GM19239 (cell line): ENCODE measurements at regions not wholly inside any gene's neighbourhood (a gene's known extent, or its start where the extent isn't known, plus 50 kb on each side); places are given as distances from the start of the nearest gene placed in this dataset.
"Not testable (repeated sequence)": the region's sequence is repeated elsewhere in the genome, so short reads cannot be mapped to it uniquely, and the experiment has no call there.

Source experiments
- DNase-seq: peaks from one replicate; pipeline ENCODE4 v3.0.0; 2011; ENCODE audit warnings: low spot score; ENCODE audit not compliant: insufficient read length
- FAIRE-seq: peaks from 2 replicates; lab custom pipeline; 2011; peaks lifted over from hg19 to GRCh38; lab: Jason Lieb, UNC

DNA sequence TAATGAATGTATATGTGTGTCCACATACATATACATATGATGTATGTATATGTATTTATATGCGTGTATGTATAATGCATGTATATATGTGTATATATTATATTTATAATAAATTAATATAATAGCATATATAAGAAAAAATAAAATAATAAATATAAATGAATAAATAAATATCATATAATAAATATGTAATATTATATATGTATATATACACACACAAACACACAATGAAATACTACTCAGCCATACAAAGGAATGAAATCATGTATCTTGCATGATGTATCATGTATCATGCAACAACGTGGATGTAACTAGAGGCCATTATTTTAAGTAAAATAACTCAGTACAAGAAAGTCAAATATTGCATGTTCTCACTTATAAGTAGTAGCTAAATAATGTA lies 788.7 kb upstream of the CHORDC1 start:
- DNase-seq (no peak), FAIRE-seq (no peak)

DNA sequence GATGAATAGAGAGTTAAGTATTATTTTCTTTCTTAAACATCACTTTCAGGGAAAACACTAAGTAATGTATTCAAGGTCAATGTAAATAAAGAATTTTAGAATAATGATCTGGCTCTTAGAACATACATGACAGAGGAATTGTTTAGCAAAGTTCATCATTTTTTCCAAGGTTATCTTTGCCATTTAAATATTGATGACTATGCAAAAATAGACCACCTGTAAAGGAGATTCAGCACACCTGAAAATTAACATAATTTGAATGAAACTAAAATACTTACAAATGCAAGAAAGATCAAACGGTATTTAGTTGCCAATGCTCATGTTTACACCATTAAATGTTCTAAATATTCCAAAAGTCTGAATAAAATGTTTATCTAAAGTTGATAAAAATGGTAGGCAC lies 782.6 kb upstream of the CHORDC1 start:
- DNase-seq: no peak
- FAIRE-seq: no peak

DNA sequence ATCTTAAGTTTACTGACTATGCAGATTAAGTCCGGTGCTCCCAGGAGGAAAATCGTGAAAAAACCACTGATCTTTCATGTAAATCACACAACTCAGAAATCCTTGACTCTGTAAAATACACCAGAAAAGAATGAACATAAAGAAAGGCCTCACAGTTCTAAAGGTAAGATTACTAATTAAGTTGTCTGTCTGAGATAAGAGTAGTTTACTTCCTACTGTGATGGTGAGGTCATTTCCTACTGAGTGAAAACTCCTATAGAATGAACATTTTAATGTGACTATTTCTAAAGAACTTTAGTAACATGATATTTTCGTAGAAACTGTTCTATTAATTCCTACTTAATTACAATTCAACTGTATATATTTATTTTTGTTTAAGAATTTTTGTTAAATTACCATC lies 774.4 kb upstream of the CHORDC1 start:
- DNase-seq (no peak), FAIRE-seq (no peak)

DNA sequence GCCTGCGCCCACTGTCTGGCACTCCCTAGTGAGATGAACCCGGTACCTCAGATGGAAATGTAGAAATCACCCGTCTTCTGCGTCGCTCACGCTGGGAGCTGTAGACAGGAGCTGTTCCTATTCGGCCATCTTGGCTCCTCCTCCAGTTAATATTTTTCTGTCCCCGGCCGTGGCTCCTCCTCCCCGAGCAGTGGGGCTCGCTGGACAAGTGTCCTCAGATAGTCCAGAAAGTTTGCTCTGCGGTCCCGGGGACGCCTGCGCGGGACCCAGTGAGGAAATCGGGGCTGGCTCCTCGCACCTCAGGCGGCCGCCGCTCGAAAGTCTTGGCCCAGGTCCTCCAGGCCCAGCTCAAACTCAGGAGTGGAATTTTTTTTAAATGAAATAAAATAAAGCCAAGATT lies 749.3 kb upstream of the CHORDC1 start:
- FAIRE-seq, DNase-seq: not testable (repeated sequence)

DNA sequence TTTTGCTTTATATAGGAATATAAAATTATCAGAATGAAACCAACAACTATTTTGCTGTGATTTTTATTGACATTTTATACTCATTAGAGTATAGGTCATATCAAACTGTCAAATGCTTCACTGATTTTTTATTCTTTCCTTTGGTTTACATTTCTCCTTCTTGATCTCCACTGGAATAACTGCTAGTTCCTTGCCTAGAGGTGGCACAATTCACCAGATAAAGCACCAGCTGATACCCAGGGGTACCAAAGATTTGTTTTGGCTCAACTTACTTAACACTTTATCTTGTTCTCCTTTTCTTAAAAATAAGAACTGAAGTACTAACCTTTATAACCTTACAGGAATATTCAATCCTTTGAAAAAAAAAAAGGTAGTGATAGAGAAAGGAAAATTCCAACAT lies 725.1 kb upstream of the CHORDC1 start:
- no peak for DNase-seq

DNA sequence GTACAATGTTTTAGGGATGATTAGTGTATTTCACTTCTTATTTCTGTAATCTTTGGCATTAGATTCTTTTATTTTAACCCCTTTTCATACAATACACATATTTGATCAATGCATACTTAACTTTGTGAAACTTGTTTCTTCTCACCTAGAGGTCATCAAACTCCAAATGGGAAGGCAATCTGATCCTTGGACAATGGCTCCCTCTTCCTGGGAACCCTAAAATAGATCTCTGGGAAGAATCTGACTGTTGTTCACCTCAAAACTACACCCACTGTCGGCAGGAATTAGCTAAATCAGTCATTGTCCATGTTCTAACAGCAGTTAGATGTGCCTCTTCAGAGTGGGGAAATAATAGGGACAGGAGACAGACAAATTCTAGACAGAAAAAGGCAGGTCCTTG lies 707.4 kb upstream of the CHORDC1 start:
- DNase-seq (no peak), FAIRE-seq (no peak)

More for the DNA sequence above, 725.1 kb upstream of the CHORDC1 start:
- FAIRE-seq: no peak

DNA sequence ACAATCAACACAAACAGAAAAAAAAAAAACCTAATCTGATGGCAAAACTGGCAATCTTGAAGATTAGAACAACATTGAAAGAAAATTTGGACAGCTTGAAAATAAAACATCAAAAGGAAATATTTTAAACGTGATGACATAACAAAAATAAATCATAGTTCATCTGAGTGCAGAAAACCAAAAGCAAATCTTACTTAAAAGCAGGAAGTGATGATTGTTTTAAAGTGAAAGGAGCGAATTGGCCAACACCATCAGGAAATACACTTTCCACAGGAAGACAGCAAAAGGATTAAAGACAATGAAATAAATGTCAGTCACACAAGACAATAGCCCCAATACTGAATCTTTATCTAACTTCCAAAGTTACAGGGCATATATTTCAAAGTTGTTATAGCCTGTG lies 696.5 kb upstream of the CHORDC1 start:
- no peak for DNase-seq
- FAIRE-seq: peak; percentile 31

DNA sequence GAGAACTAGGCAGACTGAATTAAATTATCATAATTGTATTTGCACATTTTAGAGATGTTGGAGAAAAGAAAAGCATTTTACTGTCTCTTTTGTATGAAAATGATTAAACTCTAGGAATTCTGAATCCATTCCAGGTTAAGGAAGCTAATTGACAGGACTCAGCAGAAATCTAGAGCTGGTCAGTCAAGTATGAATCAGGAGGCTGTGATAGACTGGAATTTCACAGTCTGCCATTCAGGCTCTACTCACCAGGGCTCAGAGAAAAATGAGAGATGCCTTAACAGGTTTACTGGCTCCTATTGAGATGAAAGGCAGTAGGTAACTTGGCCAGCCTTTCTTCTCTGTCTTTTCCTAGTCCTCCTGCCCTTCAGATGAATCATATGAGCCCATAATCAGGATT lies 693.9 kb upstream of the CHORDC1 start:
- FAIRE-seq (no peak), DNase-seq (no peak)

DNA sequence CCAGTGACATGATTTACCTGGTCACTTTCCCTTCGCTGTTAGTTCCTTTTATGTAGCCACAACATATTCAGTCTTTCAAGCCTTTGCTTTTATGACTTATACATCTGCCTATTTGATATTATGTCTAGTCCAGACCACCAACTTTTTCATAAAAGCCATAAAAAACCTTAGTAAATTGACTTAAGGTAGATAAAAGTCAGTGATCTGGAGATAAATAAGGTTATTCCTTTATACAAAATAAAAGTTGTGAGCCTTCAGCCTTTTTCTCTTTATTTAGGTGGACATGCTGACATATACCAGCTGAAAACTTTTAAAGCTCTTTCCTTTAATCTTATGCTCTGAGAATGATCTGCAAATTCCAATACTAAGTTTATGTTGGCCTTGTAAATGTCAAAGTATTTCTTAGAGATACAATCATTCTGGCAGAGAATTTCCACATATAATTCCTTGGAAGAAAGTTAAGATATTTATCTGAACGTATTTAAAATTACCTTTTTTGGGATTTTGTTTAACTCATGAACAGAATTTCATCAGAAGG lies 690.4 kb upstream of the CHORDC1 start:
- DNase-seq: no peak
- FAIRE-seq: no peak

DNA sequence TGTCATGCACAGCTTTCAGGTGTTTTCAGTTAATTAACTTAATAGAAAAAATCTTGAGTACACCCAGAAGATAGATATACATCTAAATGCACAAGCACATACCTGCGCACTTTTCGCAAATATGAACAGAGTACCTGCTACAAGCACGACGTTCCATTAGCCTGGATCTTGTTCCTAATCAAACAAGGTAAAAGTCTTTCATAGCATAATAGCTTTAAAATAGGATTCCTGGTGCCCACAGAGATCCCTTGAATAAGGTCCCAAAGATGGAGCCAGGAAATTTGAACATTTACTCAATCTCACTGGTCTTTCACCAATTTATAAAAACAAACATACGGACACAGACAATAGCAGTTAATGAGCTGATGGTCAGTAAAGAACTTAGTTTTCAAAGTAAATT lies 689.8 kb upstream of the CHORDC1 start:
- FAIRE-seq: no peak
- DNase-seq: no peak

DNA sequence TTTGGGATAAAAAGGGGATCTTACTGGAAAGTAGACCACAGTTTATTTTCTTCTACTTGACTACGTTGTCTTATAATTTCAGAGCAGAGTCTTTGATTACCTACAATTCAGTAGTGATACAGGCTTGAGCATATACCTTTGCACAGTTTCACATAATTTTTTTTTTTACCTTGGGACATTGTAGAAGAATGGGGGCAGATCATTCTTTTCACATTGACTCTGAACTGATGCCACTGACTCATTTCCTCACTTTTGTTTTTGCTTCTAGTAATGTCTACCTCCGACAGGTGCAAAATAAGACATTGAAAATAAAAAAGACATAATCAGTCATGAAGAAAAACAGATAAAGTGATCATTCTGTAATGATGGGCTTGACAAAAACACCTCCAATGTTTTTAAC lies 688.3 kb upstream of the CHORDC1 start:
- DNase-seq (no peak), FAIRE-seq (no peak)

DNA sequence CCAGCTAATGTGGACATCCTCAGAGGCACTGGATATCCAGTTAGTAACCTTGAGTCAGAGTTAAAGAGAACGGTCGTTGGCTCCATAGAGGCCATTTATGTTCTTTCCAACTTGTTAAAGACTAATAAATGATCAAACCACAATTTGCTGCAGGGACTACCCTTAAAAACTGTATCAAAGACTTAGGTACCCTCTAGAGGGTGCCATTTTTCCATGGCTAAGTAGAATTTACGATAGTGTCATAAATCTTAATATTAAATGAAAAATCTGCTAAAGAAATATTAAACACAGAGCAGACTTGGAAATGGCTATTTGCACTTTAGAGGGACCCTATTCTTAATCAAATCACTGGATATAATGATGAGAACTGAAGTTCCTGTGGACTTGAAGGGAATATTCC lies 685.2 kb upstream of the CHORDC1 start:
- DNase-seq: no peak
- FAIRE-seq: no peak

DNA sequence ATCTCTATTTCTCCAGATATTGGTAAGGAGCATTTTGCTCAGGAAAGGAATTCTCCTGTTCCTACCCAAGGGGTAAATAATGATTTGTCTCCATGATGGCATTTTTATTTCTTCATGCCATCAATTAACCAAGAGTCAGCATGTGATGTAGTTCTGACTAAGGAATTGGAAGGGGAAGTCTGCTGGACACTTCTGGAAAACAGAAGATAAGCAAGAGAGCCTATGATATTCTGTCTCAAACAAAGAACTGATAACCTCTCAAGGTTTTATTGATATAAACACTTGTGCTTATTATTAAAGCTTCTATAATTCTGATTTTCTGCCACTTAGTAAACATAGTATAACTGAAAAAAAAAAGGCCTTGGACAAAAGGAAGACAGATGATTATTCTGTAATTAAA lies 673.0 kb upstream of the CHORDC1 start:
- no peak for FAIRE-seq
- no peak for DNase-seq

DNA sequence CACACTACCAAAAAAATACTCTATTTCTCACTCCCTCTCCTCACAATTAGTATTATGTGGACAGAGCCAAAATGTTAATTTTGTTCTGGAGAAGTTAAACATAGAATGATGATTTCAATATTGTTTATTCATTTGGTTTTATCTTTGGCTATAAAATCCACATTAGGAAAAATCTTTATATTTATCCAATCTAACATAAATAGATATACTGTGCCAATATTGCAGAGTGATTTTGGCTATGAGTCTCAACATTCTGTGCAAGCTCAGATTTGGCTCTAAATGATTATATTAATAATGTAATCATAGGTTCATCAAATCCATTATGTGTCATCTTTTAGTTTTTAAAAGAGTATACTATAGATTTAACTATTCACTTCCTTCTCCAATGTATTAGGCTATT lies 667.5 kb upstream of the CHORDC1 start:
- DNase-seq (no peak), FAIRE-seq (no peak)

DNA sequence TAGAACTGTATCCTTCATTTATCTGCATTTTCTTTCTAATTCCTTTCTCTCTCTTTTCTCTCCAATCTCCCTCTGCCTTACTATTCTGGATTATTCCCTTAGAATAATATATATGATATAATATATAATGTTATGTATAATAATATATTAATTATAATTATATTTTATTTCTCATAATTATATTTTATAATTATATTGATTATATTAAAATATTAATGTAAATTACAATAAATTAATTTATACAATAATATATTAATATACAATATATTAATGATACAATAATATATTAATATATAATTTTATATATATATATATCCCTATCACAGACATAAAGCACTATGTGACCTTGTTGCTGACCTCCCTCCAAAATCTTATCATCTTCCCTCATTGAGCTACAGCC lies 661.3 kb upstream of the CHORDC1 start:
- FAIRE-seq: no peak
- no peak for DNase-seq

DNA sequence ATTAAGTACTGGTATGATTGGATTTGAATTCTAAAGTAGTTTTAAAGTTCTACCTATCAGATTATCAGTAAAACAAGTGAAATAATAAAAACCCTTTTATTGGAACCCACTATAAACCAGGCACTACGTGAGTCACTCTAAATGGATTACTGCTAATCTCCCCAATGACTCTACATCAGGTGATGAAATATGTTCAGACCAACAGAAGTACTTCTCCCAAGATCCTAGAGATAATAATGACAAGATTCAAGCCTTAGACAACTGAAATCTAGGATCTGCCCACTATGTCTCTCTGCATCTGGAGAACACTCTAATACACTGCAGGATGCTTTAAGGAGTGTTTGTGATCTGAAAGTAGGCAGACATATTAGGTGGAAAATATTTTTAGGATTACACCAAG lies 652.1 kb upstream of the CHORDC1 start:
- FAIRE-seq (no peak), DNase-seq (no peak)

DNA sequence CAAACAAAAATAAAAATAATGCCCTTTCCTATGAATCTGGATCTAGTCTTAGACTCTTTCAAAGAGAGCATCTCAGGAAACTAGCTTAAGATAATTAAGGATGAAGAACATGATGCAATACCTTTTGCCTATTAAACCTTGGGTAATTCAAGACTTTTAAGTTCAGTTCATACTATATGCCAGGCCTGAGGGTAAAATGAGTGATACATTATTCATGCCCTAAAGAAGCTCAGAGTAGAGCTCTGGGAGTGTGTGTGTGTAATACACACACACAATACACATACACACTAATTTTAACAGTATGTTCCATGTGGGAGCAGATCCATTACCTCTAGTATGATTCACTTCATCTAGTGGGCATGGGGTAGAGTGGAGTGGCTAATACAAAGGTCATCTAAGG lies 651.4 kb upstream of the CHORDC1 start:
- no peak for DNase-seq
- FAIRE-seq: no peak

DNA sequence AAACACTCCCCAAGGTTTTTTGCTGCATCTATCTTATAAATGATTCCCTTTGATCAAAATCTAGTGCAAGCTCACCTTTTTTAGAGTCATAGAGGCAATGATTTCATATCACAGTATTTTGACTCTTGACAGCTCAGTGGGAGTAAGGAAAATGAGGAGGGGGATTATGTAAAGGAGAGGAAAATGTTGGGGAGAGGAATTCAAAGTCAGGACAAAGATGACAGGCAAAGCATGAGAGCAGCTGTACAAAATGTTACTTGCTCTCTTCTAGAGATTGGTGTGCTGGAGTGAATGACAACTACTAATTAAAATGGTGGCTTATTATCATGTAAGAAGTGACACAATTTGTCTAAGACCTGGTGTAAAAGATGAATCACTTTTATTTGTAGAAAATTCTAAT lies 644.6 kb upstream of the CHORDC1 start:
- no peak for DNase-seq
- no peak for FAIRE-seq

DNA sequence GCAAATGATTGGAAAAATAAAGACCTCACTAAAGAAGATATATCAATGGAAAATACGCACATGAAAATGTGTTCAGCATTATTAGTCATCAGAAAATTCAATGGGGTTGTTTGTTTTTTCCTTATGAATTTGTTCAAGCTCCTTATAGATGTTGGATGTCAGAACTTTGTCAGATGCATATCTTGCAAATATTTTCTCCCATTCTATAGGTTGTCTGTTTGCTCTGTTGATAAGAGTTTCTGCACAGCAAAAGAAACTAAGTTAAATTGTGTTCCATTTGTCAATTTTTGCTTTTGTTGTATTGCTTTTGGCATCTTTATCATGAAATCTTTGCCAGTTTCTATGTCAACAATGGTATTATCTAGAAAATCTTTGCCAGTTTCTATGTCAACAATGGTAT lies 633.9 kb upstream of the CHORDC1 start:
- no peak for DNase-seq

DNA sequence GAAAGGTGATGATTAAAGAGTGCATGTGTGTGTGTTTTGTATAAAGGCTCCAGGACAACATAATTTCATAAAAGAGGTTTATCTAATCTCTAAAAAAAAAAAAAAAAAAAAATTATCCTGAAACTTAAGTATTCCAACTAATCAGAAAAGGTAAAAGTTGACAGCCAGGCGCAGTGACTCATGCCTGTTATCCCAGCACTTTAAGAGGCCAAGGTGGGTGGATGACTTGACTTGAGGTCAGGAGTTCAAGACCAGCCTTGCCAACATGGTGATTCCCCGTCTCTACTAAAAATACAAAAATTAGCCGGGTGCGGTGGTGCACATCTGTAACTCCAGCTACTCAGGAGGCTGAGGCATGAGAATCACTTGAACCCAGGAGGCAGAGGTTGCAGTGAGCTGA lies 632.7 kb upstream of the CHORDC1 start:
- DNase-seq (no peak), FAIRE-seq (no peak)

More for the DNA sequence above, 633.9 kb upstream of the CHORDC1 start:
- no peak for FAIRE-seq

DNA sequence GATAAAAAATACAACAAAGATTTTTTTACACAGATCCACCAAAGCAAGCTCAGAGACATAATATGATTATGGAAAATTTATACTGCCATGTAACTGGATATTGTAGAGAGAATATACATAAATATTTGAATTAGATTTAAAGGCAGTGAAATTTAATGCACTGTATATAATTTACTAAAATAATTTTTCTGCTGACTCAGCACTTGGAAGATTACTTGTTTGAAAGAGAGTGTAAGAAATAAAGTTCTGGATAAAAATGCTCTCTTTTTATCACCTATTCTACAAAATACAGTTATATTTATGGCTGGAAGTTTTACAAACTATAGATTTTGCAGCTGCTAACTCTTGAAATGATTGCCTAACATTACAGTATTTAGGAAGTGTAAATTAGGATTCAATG lies 628.3 kb upstream of the CHORDC1 start:
- FAIRE-seq: no peak
- no peak for DNase-seq

DNA sequence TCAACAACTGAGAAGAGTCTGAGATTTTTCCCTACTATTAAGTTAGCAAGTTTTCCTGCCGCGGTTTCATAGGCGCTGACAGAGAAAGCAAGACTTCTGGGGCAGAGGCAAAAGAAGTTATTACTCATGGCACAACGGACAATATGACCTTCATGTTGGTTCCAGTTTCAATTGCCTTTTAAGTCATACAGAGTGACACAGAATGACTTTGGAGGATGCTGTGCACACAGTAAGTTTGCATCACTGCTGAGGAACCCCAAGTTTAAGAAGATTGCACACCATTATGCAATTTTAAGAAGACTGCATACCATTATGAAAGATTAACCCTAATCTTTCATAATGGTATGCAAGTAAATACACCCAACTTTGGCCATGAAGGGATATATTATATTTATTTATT lies 626.5 kb upstream of the CHORDC1 start:
- FAIRE-seq: no peak
- no peak for DNase-seq

DNA sequence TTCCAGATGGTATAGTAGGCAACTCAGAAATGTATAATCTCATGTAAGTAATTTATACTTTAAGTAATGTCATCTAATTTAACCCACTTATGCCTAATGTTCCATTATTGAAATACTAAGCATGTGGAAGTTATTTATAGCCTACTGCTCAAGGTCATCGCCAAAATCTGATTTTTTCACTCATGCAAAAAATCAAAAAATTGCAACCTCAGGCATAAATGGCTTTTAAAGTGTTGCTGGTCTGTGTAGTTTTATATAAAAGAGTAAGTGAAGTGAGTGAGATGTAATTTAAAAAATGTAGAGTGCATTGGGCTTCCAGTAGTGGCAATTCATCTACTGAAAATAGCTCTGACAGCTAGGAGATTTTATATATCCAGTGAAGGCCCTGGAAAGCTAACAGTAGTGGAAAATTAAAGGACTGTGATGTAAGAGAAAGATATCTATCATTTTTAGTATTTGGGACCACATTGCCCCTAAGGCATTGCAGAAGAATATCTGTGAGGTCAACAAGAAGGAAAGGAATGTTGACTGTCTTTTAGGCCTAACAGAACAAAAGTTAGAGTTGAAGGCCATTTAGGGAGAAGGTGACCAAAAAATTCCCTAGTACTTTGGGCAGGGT lies 624.5 kb upstream of the CHORDC1 start:
- DNase-seq (no peak), FAIRE-seq (no peak)
